Pancreas (tissue), 10 donors: ENCODE measurements at regions not wholly inside any gene's neighbourhood (a gene's known extent, or its start where the extent isn't known, plus 50 kb on each side); places are given as distances from the start of the nearest gene placed in this dataset.
A peak's percentile ranks its signal among the peaks of the same experiment; 100 is the strongest.

ENCODE experiments used
- ATAC-seq, 4 donors: fragments of 200-7000 bp; cut with Tn5 transposase; one replicate each; pipeline versions ENCODE4 v1.8.0 to v1.9.1; 2020; ENCODE audit warnings: mild to moderate bottlenecking in 4 of 4, moderate library complexity in 4 of 4
- DNase-seq, 6 donors: peaks; one replicate each; pipeline ENCODE4 v3.0.0-alpha.2; 2020
- FAIRE-seq: peaks from 2 replicates; lab custom pipeline; 2012; peaks lifted over from hg19 to GRCh38; lab: Jason Lieb, UNC
- H3K27ac ChIP-seq, 4 donors: fragments of 200-600 bp; sonication (generic); 1 replicate in 3 of 4; 2 replicates in 1 of 4; pipeline versions ENCODE4 v1.5.0 to v1.8.0; 2020
- H3K27me3 ChIP-seq, 4 donors: fragments of 200-600 bp; one replicate each; pipeline ENCODE4 v1.8.0; 2021
- H3K36me3 ChIP-seq, 3 donors: fragments of 200-600 bp; sonication (generic) in 1 of 3; one replicate each; pipeline versions ENCODE4 v1.5.0 to v1.8.0; 2020 to 2021
- H3K4me1 ChIP-seq, 3 donors: fragments of 200-600 bp; one replicate each; pipeline ENCODE4 v1.8.0; 2021
- H3K4me3 ChIP-seq, 4 donors: fragments of 200-600 bp; sonication (generic) in 2 of 4; one replicate each; pipeline versions ENCODE4 v1.5.0 to v1.8.0; 2020 to 2021
- H3K9me3 ChIP-seq, 4 donors: fragments of 200-600 bp; one replicate each; pipeline ENCODE4 v1.8.0; 2021
- CTCF ChIP-seq, 4 donors: fragments of 200-600 bp; sonication (generic) in 3 of 4; IDR thresholded peaks; one replicate each; pipeline versions ENCODE4 v1.5.0 to v1.8.0; 2021; ENCODE audit warnings: antibody characterized with exemption in 4 of 4
- WGBS, 2 donors: extraction: QIAGEN DNeasy Blood & Tissue Kit; methylation state at CpG; one replicate each; pipeline ENCODE4 v1.1.7; 2013; 5-methylcytosine and 5-hydroxymethylcytosine counted together
- intact Hi-C, 3 donors: fragments of 100-400 bp; cut with DNase I; formaldehyde crosslinking; loops; one replicate each; pipeline versions ENCODE4 v1.11.1 to v1.14.2; 2022
- donor health status: healthy with polysubstance abuse.
- donor health status: DM: no; HTN: no; CAD: no; lungs with moderate emphysema.
- donor health status: DM: no; HTN: no; CAD: no.
- donor health status: control.
- donor health status: control.
- donor health status: Bipolar disorder and iron deficiency.
- donor health status: DM: yes; HTN: yes; CAD: no.
- donor health status: DM: no; HTN: no; CAD: no.
- donor health status: DM: no; HTN: no; CAD: no.
- donor health status: DM: yes; HTN: yes; CAD: no.

- H3K27ac ChIP-seq: no peak overlapping the region
- no peaks in the 10 kb centered on the region for H3K36me3 ChIP-seq
- ATAC-seq (no peak), DNase-seq (no peak), FAIRE-seq (no peak)
- H3K4me3 ChIP-seq: no peak overlapping the region
- intact Hi-C loops: no loop called here
- H3K4me1 ChIP-seq: peaks cover 0 to 6% (median 0%) of the 10 kb centered on the region in 3 donors
- TF ChIP-seq CTCF (IDR thresholded peaks at IDR 0.05): no peak
- no peaks in the 10 kb centered on the region for H3K27me3 ChIP-seq
- WGBS, 2 donors: 65 to 67% methylated on average over 7 of the region's 7 CpGs
- H3K9me3 ChIP-seq: no peaks in the 10 kb centered on the region
These were observed 260.2 kb upstream of the TMEM72 start for GRCh38 chr10:44650691-44651661.

GRCh38 chr10:44651834-44652233 is 259.3 kb upstream of the TMEM72 start:
- FAIRE-seq: no peak
- WGBS, 2 donors: 84 to 87% methylated on average over 4 of the region's 4 CpGs
- ATAC-seq: no peak
- H3K27ac ChIP-seq: no peak overlapping the region
- no peaks in the 10 kb centered on the region for H3K27me3 ChIP-seq
- H3K4me3 ChIP-seq: no peak overlapping the region
- TF ChIP-seq CTCF (IDR thresholded peaks at IDR 0.05): no peak
- no peaks in the 10 kb centered on the region for H3K9me3 ChIP-seq
- intact Hi-C loops: no loop called here
- no peak for DNase-seq
- H3K36me3 ChIP-seq: no peaks in the 10 kb centered on the region
- peaks cover 0 to 6% (median 0%) of the 10 kb centered on the region in 3 donors for H3K4me1 ChIP-seq

- DNase-seq (no peak), ATAC-seq (no peak), FAIRE-seq (no peak)
- intact Hi-C loops: no loop called here
- no peak for TF ChIP-seq CTCF (IDR thresholded peaks at IDR 0.05)
- H3K36me3 ChIP-seq: no peaks in the 10 kb centered on the region
- H3K4me1 ChIP-seq: no peaks in the 10 kb centered on the region
- WGBS, 2 donors: 77 to 79% methylated on average over 3 of the region's 3 CpGs
- no peaks in the 10 kb centered on the region for H3K9me3 ChIP-seq
- no peaks in the 10 kb centered on the region for H3K27me3 ChIP-seq
- H3K4me3 ChIP-seq: no peak overlapping the region
- no peak overlapping the region for H3K27ac ChIP-seq
These were observed 251.8 kb upstream of the TMEM72 start for GRCh38 chr10:44659320-44659719.

- no peaks in the 10 kb centered on the region for H3K9me3 ChIP-seq
- no peaks in the 10 kb centered on the region for H3K4me1 ChIP-seq
- H3K36me3 ChIP-seq: no peaks in the 10 kb centered on the region
- FAIRE-seq: no peak
- DNase-seq: no peak
- H3K27me3 ChIP-seq: no peaks in the 10 kb centered on the region
- peak in 1 of 4 donors; percentile 53 for ATAC-seq
- no peak overlapping the region for H3K27ac ChIP-seq
- intact Hi-C loops: no loop called here
- WGBS, 2 donors: 61 to 62% methylated on average over 2 of the region's 2 CpGs
- no peak for TF ChIP-seq CTCF (IDR thresholded peaks at IDR 0.05)
- no peak overlapping the region for H3K4me3 ChIP-seq
These were observed 250.9 kb upstream of the TMEM72 start for GRCh38 chr10:44660271-44660670.

- H3K27me3 ChIP-seq: no peaks in the 10 kb centered on the region
- DNase-seq (no peak), ATAC-seq (no peak), FAIRE-seq (no peak)
- no peak for TF ChIP-seq CTCF (IDR thresholded peaks at IDR 0.05)
- H3K36me3 ChIP-seq: no peaks in the 10 kb centered on the region
- no peak overlapping the region for H3K4me3 ChIP-seq
- 74 to 80% methylated on average over 6 of the region's 6 CpGs for WGBS, 2 donors
- intact Hi-C loops: no loop called here
- no peaks in the 10 kb centered on the region for H3K4me1 ChIP-seq
- no peak overlapping the region for H3K27ac ChIP-seq
- H3K9me3 ChIP-seq: no peaks in the 10 kb centered on the region
These were observed 249.1 kb upstream of the TMEM72 start for GRCh38 chr10:44662051-44662450.
